AG10803 (cell line): ENCODE measurements at regions not wholly inside any gene's neighbourhood (a gene's known extent, or its start where the extent isn't known, plus 50 kb on each side); places are given as distances from the start of the nearest gene placed in this dataset.

ENCODE experiments used
- DNase-seq: peaks from one replicate; pipeline ENCODE4 v3.0.0; 2010; ENCODE audit warnings: low read depth
- H3K4me3 ChIP-seq: 2 replicates; pipeline ENCODE4 v1.5.1; 2011; ENCODE audit warnings: mild to moderate bottlenecking, low read length, control low read depth
- CTCF ChIP-seq: conservative IDR thresholded peaks from 2 replicates; pipeline ENCODE4 v1.5.1; 2011; ENCODE audit warnings: mild to moderate bottlenecking, low read length, control low read depth, inconsistent platforms

GRCh38 chr18:72329533-72329932 lies 214.6 kb downstream of the CBLN2 start:
- no peak overlapping the region for H3K4me3 ChIP-seq
- no peak for DNase-seq
- no peak for TF ChIP-seq CTCF

GRCh38 chr18:72325307-72325706 lies 218.8 kb downstream of the CBLN2 start:
- TF ChIP-seq CTCF = no peak
- no peak overlapping the region for H3K4me3 ChIP-seq
- DNase-seq = no peak

- no peak for TF ChIP-seq CTCF
- no peak overlapping the region for H3K4me3 ChIP-seq
- no peak for DNase-seq
Measured at GRCh38 chr18:72324677-72325076, 219.5 kb downstream of the CBLN2 start.

DNA sequence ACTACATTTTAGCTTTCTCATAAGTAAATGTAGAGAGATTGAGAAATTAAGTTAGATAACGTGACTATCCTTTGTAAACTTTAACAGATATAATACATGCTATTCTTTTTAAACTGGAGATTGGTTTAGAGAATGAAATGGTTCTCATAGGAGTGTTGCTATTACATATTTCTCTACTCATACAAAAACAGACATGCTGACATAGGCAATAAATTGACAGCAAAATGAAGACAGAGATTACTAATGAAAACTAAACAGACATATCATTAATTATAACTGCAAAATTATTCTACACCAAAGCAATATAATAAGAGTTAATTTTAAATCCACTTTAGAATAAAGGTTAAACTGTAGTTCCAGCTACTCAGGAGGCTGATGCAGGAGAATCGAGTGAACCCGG lies 227.6 kb downstream of the CBLN2 start:
- no peak for TF ChIP-seq CTCF
- DNase-seq = no peak

DNA sequence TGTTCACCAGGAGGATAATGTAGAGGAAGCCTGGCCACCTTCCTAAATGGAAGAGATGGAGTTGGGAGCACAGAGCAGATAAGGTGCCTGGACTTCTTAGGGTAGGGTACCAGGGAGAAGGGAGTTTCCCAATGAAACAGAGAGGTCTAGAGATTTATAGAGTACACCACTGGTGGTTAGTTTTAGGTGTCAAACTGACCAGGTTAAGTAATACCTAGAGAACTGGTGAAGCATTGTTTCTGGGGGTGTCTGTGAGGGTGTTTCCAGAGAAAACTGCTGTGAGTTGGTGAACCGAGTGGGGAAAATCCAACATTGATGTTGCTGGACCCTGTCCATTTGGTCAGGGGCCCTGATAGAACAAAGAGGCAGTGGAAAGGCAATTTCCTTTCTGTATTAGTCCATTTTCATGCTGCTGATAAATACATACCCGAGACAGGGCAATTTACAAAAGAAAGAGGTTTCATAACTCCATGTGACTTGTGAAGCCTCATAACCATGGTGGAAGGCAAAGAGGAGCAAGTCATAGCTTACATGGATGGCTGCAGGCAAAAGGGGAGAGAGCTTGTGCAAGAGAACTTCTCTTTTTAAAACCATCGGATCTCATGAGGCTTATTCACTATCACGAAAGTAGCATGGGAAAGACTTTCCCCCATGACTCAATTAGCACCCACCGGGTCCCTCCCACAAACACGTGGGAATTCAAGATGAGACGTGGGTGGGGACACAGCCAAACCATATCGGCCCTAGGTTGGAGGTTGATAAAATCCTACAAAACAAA lies 260.8 kb downstream of the CBLN2 start:
- TF ChIP-seq CTCF = no peak
- H3K4me3 ChIP-seq = no peak overlapping the region
- DNase-seq = no peak

More for the DNA sequence above, 227.6 kb downstream of the CBLN2 start:
- no peak overlapping the region for H3K4me3 ChIP-seq

DNA sequence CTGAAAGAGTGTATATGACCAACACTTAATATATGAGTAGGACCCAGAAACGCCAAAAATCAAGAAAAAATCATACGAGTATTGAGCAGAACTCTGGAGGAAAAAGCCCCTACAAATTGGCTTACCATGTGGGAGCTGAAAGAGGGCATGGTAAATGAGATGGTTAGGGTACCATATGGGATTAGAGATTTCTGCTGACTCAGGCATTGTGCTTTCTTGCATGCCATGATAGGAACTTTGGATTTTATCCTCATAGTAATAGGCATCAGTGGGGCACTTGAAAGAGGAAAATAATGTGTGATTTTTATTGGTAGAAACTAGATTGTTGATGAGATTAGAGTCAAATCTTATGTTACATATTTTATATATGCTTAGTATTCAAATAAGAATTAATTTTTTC lies 271.1 kb downstream of the CBLN2 start:
- no peak for TF ChIP-seq CTCF
- no peak for DNase-seq

GRCh38 chr18:72261590-72261989 lies 282.6 kb downstream of the CBLN2 start:
- TF ChIP-seq CTCF = no peak
- DNase-seq = no peak
- H3K4me3 ChIP-seq = no peak overlapping the region

More for the DNA sequence above, 271.1 kb downstream of the CBLN2 start:
- no peak overlapping the region for H3K4me3 ChIP-seq
